Nephron (organoid): ENCODE measurements at regions not wholly inside any gene's neighbourhood (a gene's known extent, or its start where the extent isn't known, plus 50 kb on each side); places are given as distances from the start of the nearest gene placed in this dataset.

Experiments
- H3K27ac Mint-ChIP-seq, 3 experiments: 2 replicates each; pipeline ENCODE4 v1.8.0; 2020; ENCODE audit warnings: mixed read lengths in 3 of 3, mild to moderate bottlenecking in 2 of 3, moderate library complexity in 1 of 3
- H3K27me3 Mint-ChIP-seq: 2 replicates; pipeline ENCODE4 v1.8.0; 2021; ENCODE audit warnings: low read depth, mild to moderate bottlenecking, moderate library complexity, mixed read lengths
- H3K36me3 Mint-ChIP-seq: 2 replicates; pipeline ENCODE4 v1.8.0; 2020; ENCODE audit warnings: low read depth, mixed read lengths
- H3K4me1 Mint-ChIP-seq: 2 replicates; pipeline ENCODE4 v1.8.0; 2020; ENCODE audit warnings: mixed read lengths
- H3K4me3 Mint-ChIP-seq, 3 experiments: 2 replicates each; pipeline ENCODE4 v1.8.0; 2020; ENCODE audit warnings: mild to moderate bottlenecking in 3 of 3, mixed read lengths in 3 of 3, moderate library complexity in 2 of 3
- H3K9me3 Mint-ChIP-seq: 2 replicates; pipeline ENCODE4 v1.8.0; 2020; ENCODE audit warnings: mixed read lengths
- TF ChIP-seq, protein P1 (sequence below), 3 experiments: fragments of 200-600 bp; sonication (generic); IDR thresholded peaks; one replicate each; pipeline ENCODE4 v1.5.0; 2021; ENCODE audit warnings: antibody characterized with exemption in 3 of 3; ENCODE audit not compliant: unreplicated experiment in 3 of 3

DNA sequence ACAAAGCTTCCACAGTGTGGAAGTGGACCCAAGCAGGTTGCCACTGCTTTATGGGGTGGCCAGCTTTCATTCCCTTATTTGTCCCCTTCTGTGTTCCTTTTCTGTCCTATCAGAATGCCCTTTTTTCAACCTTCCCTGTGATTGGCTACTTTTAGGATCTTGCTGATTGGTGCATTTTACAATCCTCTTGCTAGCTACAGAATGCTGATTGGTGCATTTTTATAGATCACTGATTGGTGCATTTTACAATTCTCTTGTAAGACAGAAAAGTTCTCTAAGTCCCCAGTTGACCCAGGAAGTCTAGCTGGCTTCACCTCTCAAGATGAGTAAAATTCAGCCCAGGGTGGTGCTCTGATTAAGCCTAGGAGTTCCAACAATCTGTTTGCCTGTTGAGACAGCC is 157.2 kb upstream of the ERCC6L2 start:
- H3K27me3 Mint-ChIP-seq = peaks cover 4% of the 10 kb centered on the region
- H3K4me3 Mint-ChIP-seq = no peak overlapping the region
- H3K36me3 Mint-ChIP-seq = no peaks in the 10 kb centered on the region
- TF ChIP-seq, protein P1, sequence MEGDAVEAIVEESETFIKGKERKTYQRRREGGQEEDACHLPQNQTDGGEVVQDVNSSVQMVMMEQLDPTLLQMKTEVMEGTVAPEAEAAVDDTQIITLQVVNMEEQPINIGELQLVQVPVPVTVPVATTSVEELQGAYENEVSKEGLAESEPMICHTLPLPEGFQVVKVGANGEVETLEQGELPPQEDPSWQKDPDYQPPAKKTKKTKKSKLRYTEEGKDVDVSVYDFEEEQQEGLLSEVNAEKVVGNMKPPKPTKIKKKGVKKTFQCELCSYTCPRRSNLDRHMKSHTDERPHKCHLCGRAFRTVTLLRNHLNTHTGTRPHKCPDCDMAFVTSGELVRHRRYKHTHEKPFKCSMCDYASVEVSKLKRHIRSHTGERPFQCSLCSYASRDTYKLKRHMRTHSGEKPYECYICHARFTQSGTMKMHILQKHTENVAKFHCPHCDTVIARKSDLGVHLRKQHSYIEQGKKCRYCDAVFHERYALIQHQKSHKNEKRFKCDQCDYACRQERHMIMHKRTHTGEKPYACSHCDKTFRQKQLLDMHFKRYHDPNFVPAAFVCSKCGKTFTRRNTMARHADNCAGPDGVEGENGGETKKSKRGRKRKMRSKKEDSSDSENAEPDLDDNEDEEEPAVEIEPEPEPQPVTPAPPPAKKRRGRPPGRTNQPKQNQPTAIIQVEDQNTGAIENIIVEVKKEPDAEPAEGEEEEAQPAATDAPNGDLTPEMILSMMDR (IDR thresholded peaks at IDR 0.05; ENCODE audit: unreplicated experiment in 3 of 3) = no peak
- H3K9me3 Mint-ChIP-seq = peaks cover 18% of the 10 kb centered on the region
- H3K27ac Mint-ChIP-seq = no peak overlapping the region
- peaks cover 21% of the 10 kb centered on the region for H3K4me1 Mint-ChIP-seq

DNA sequence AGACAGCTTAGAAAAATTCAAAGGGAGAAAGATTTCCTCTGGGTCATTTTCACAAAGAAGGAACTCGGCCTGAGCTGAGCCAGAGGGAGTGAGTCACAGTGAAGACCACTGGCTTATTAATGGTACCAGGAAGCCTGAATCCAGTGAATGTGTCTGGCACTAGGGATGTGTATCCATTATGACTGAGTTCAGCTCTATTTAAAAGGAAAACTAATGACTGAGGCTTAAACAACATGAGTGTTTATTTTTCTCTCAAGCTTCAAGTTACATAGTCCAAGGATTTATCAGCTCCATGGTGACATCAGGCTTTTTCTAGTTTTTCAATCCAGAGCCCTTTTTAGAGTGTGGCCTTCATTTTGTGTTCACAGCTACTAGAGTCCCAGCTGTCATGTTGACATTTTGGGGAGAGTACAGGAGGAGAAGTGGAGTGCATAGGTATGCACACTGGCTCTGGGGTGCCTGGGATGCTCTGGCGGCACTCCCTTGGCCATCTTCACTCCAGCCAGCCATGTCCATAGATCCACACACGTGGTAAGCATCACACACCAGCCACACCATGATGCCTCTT is 159.5 kb upstream of the ERCC6L2 start:
- H3K4me3 Mint-ChIP-seq = no peak overlapping the region
- no peak overlapping the region for H3K27ac Mint-ChIP-seq
- peaks cover 5% of the 10 kb centered on the region for H3K4me1 Mint-ChIP-seq
- H3K27me3 Mint-ChIP-seq = peaks cover 6% of the 10 kb centered on the region
- TF ChIP-seq, protein P1 (IDR thresholded peaks at IDR 0.05; ENCODE audit: unreplicated experiment in 3 of 3) = no peak
- peaks cover 21% of the 10 kb centered on the region for H3K9me3 Mint-ChIP-seq
- H3K36me3 Mint-ChIP-seq = no peaks in the 10 kb centered on the region

DNA sequence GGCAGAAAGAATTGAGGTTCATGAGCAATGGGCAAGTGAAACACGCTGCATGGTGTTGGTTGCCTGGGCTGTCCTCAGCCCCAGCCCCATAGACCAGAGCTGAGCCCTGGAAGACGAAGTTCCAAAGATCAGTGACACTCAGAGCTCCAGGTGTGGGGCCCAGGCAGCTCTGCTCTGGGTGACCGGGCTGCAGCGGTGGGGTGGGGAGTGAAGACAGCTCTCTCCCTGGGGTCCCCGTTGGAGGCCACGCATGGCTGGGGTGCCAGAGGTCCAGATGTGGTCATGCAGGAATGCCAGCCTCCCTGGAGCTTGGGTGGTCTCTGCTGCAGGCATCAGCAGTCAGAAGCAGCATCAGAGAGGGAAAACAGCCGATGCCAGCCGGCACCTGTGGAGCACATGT is 165.0 kb upstream of the ERCC6L2 start:
- no peak overlapping the region for H3K27ac Mint-ChIP-seq
- H3K27me3 Mint-ChIP-seq = peaks cover 12% of the 10 kb centered on the region
- no peaks in the 10 kb centered on the region for H3K36me3 Mint-ChIP-seq
- TF ChIP-seq, protein P1 (IDR thresholded peaks at IDR 0.05; ENCODE audit: unreplicated experiment in 3 of 3) = no peak
- H3K9me3 Mint-ChIP-seq = peaks cover 13% of the 10 kb centered on the region
- no peak overlapping the region for H3K4me3 Mint-ChIP-seq
- H3K4me1 Mint-ChIP-seq = no peaks in the 10 kb centered on the region

DNA sequence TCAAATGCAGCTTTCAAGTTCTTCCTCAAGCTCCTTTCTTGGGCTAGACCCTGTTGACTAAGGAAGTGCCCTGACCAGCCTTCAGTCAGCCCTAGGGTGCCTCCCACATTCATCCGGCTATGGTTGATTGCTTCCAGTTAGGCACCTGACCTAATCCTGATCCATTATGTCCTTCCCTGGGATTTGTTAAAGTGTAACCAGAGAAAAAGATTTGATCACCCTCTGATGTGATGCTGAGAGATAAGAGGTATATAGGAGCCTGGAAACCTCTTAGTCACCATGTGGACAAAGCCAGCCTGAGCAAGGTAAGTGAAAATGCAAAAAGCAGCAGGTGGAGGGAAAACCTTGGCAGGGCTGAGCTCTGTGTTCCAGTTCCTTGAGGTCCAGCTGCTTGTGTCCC is 178.8 kb upstream of the ERCC6L2 start:
- Mint-ChIP-seq H3K27me3 (peaks cover 17% of the 10 kb centered on the region), H3K4me3 (no peak overlapping the region), H3K4me1 (no peaks in the 10 kb centered on the region), H3K9me3 (peaks cover 13% of the 10 kb centered on the region), H3K36me3 (peaks cover 5% of the 10 kb centered on the region), H3K27ac (peak overlapping the region in 1 of 3 experiments; percentile 47)
- TF ChIP-seq, protein P1 (IDR thresholded peaks at IDR 0.05; ENCODE audit: unreplicated experiment in 3 of 3) = no peak

DNA sequence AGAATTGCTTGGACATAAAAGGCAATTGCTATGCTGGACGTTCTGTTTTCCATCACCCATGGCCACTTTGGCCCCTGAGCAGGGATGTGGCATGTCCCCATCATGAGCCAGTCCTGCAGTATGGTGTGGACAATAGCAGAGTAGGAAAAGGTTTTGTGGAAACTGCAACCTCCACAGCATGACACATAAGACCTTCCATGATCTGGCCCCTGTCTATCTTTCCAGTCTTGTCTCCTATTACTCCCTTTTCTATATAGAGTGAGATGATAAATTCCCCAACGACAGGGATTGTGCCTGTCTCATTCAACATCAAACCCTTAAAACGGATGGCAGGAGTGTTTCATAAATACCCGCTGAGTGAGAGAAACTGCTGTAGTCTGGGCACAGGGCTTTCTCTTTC is 174.7 kb upstream of the PTCH1 start:
- Mint-ChIP-seq H3K36me3 (no peaks in the 10 kb centered on the region), H3K27me3 (peaks cover 22% of the 10 kb centered on the region), H3K4me3 (no peak overlapping the region), H3K27ac (no peak overlapping the region), H3K4me1 (no peaks in the 10 kb centered on the region), H3K9me3 (peaks cover 7% of the 10 kb centered on the region)
- TF ChIP-seq, protein P1 (IDR thresholded peaks at IDR 0.05; ENCODE audit: unreplicated experiment in 3 of 3) = no peak

DNA sequence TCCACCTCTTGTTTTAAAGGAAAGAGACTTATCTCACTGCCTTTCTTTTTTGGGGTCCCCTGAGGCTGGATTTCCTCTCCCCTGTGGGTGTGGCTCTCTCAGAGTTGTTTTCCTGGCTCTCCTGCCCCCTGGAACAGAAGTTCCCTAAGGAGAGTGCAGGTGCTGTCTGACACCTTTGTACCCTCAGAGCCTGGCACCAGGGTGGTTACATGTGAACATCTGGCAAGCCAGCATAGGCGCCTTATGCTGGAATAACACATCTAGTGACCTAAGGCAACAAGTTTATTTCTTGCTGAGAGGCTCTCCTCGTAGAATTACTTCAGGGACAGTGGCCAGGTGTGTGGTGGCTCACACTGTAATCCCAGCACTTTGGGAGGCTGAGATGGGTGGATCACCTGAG is 172.9 kb upstream of the PTCH1 start:
- no peaks in the 10 kb centered on the region for H3K9me3 Mint-ChIP-seq
- no peak overlapping the region for H3K27ac Mint-ChIP-seq
- H3K36me3 Mint-ChIP-seq = no peaks in the 10 kb centered on the region
- H3K4me3 Mint-ChIP-seq = no peak overlapping the region
- TF ChIP-seq, protein P1 (IDR thresholded peaks at IDR 0.05; ENCODE audit: unreplicated experiment in 3 of 3) = no peak
- H3K27me3 Mint-ChIP-seq = peaks cover 22% of the 10 kb centered on the region
- H3K4me1 Mint-ChIP-seq = no peaks in the 10 kb centered on the region
